Upper lobe of left lung (tissue), 4 donors: ENCODE measurements at regions not wholly inside any gene's neighbourhood (a gene's known extent, or its start where the extent isn't known, plus 50 kb on each side); places are given as distances from the start of the nearest gene placed in this dataset.

Experiments used
- CTCF ChIP-seq, 6 experiments: fragments of 450-650 bp in 4 of 6; fragments of 200-600 bp in 2 of 6; sonication (generic) in 2 of 6; IDR thresholded peaks; one replicate each; pipeline ENCODE4 v1.5.1; 2016 to 2019; ENCODE audit warnings: antibody characterized with exemption in 6 of 6
- EP300 ChIP-seq, 4 donors: sonication (generic); formaldehyde crosslinking; IDR thresholded peaks; one replicate each; pipeline ENCODE4 v1.5.1; 2017; ENCODE audit warnings: antibody characterized with exemption in 4 of 4, control low read depth in 2 of 4
- POLR2A ChIP-seq, 4 donors: fragments of 450-650 bp; IDR thresholded peaks; one replicate each; pipeline ENCODE4 v1.5.1; 2016 to 2017; ENCODE audit warnings: antibody characterized with exemption in 4 of 4, mild to moderate bottlenecking in 2 of 4
- POLR2AphosphoS5 ChIP-seq, 2 donors: sonication (generic); formaldehyde crosslinking; IDR thresholded peaks; one replicate each; pipeline ENCODE4 v1.5.1; 2017; ENCODE audit warnings: antibody characterized with exemption in 2 of 2

GRCh38 chr14:104462651-104463630 is 116.6 kb upstream of the C14orf180 start:
- TF ChIP-seq POLR2A (IDR thresholded peaks at IDR 0.05) (no peak), EP300 (IDR thresholded peaks at IDR 0.05) (no peak), CTCF (IDR thresholded peaks at IDR 0.05) (no peak), POLR2AphosphoS5 (IDR thresholded peaks at IDR 0.05) (no peak)
